ENCODE measurements at regions not wholly inside any gene's neighbourhood (a gene's known extent, or its start where the extent isn't known, plus 50 kb on each side); places are given as distances from the start of the nearest gene placed in this dataset.

DNA sequence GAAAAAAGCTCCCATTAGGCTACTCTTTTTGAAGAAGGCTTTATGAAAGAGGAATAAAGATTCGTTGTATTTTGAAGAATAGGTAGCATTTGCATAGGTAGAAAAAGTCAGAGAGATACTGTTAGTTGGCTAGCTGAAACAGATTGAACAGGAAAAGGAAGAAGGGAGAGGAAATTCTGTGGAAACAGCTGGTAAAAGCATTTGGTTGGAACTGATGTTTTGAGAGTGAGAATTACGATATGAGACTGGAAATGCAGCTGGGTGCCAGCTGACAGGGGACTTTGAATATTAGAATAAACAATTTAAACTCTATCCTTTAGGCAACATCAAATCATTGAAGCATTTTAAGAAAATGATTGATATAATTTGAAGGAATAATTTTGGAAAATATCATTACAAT, 96.7 kb upstream of the CNTNAP5 start:
- TF ChIP-seq HDGF (IDR thresholded peaks at IDR 0.05; ENCODE audit: borderline replicate concordance) (no peak), BHLHE40 (IDR thresholded peaks at IDR 0.05; ENCODE audit: borderline replicate concordance) (no peak), SP1 (IDR thresholded peaks at IDR 0.05) (no peak)
- TF ChIP-seq, protein P1, sequence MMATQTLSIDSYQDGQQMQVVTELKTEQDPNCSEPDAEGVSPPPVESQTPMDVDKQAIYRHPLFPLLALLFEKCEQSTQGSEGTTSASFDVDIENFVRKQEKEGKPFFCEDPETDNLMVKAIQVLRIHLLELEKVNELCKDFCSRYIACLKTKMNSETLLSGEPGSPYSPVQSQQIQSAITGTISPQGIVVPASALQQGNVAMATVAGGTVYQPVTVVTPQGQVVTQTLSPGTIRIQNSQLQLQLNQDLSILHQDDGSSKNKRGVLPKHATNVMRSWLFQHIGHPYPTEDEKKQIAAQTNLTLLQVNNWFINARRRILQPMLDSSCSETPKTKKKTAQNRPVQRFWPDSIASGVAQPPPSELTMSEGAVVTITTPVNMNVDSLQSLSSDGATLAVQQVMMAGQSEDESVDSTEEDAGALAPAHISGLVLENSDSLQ (IDR thresholded peaks at IDR 0.05): no peak
